ENCODE measurements at regions not wholly inside any gene's neighbourhood (a gene's known extent, or its start where the extent isn't known, plus 50 kb on each side); places are given as distances from the start of the nearest gene placed in this dataset.
"Not testable (repeated sequence)": the region's sequence is repeated elsewhere in the genome, so short reads cannot be mapped to it uniquely, and the experiment has no call there.

- Mint-ChIP-seq H3K27ac (no peak overlapping the region), H3K36me3 (ENCODE audit: low read depth) (no peaks in the 10 kb centered on the region), H3K27me3 (ENCODE audit: low read depth, poor library complexity) (no peaks in the 10 kb centered on the region), H3K4me1 (no peaks in the 10 kb centered on the region), H3K9me3 (no peaks in the 10 kb centered on the region), H3K4me3 (no peak overlapping the region)
- TF ChIP-seq, protein P1, sequence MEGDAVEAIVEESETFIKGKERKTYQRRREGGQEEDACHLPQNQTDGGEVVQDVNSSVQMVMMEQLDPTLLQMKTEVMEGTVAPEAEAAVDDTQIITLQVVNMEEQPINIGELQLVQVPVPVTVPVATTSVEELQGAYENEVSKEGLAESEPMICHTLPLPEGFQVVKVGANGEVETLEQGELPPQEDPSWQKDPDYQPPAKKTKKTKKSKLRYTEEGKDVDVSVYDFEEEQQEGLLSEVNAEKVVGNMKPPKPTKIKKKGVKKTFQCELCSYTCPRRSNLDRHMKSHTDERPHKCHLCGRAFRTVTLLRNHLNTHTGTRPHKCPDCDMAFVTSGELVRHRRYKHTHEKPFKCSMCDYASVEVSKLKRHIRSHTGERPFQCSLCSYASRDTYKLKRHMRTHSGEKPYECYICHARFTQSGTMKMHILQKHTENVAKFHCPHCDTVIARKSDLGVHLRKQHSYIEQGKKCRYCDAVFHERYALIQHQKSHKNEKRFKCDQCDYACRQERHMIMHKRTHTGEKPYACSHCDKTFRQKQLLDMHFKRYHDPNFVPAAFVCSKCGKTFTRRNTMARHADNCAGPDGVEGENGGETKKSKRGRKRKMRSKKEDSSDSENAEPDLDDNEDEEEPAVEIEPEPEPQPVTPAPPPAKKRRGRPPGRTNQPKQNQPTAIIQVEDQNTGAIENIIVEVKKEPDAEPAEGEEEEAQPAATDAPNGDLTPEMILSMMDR (IDR thresholded peaks at IDR 0.05): no peak
- DNase-seq: no peak
Measured at GRCh38 chr14:28305938-28306337, 460.6 kb upstream of the FOXG1 start.

DNA sequence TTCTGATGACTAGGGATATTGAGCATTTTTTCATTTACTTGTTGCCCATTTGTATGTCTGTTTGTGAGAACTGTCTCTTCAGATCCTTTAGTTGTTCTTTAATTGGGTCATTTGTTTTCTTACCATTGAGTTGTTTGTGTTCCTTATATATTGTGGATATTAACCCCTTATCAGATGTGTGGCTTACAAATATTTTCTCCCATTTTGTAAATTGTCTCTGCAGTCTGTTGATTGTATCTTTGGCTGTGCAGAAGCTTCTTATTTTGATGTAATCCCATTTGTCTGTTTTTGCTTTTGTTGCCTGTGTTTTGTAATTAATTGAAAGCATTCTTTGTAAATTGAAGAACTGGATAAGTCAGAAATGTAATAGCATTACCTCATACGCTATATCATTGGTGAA is 459.1 kb upstream of the FOXG1 start:
- Mint-ChIP-seq H3K9me3 (no peaks in the 10 kb centered on the region), H3K4me1 (no peaks in the 10 kb centered on the region), H3K27me3 (ENCODE audit: low read depth, poor library complexity) (no peaks in the 10 kb centered on the region), H3K27ac (no peak overlapping the region), H3K36me3 (ENCODE audit: low read depth) (no peaks in the 10 kb centered on the region), H3K4me3 (no peak overlapping the region)
- TF ChIP-seq, protein P1 (IDR thresholded peaks at IDR 0.05): no peak
- DNase-seq: no peak

DNA sequence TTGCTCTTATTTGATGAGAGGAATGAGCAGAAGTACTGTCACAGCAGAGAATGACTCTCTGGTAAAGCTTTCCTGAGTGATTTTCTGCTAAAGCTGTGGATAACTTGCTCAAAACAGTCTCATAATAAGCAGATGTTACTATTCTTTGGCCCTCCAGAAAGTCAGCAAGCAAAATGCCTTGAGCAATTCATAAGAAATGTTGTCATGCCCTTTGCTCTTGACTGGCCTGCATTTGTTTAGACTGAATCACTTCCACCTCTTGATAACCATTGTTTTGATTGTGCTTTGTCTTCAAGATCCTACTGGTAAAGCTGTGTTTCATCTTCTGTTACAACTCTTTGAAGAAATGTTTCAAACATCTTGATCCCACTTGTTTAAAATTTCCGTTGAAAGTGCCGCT is 457.9 kb upstream of the FOXG1 start:
- Mint-ChIP-seq H3K4me1 (no peaks in the 10 kb centered on the region), H3K9me3 (no peaks in the 10 kb centered on the region), H3K27ac (no peak overlapping the region), H3K36me3 (ENCODE audit: low read depth) (no peaks in the 10 kb centered on the region), H3K4me3 (no peak overlapping the region), H3K27me3 (ENCODE audit: low read depth, poor library complexity) (no peaks in the 10 kb centered on the region)
- DNase-seq: no peak
- TF ChIP-seq, protein P1 (IDR thresholded peaks at IDR 0.05): no peak

DNA sequence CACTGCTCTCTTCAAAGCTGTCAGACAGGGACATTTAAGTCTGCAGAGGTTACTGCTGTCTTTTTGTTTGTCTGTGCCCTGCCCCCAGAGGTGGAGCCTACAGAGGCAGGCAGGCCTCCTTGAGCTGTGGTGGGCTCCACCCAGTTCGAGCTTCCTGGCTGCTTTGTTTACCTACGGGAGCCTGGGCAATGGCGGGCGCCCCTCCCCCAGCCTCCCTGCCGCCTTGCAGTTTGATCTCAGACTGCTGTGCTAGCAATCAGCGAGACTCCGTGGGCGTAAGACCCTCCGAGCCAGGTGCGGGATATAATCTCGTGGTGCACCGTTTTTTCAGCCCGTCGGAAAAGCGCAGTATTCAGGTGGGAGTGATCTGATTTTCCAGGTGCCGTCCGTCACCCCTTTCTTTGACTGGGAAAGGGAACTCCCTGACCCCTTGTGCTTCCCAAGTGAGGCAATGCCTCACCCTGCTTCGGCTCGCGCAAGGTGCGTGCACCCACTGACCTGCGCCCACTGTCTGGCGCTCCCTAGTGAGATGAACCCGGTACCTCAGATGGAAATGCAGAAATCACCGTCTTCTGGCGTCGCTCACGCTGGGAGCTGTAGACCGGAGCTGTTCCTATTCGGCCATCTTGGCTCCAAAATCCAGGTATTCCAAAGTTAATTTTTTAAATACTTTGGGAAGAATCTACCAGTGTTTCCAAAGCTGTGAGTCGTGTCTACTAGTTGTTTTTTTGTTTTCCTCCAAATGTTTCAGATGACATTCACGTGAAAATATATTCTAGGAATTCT is 448.5 kb upstream of the FOXG1 start:
- H3K4me3 Mint-ChIP-seq; H3K27me3 Mint-ChIP-seq (ENCODE audit: low read depth, poor library complexity): not testable (repeated sequence)

DNA sequence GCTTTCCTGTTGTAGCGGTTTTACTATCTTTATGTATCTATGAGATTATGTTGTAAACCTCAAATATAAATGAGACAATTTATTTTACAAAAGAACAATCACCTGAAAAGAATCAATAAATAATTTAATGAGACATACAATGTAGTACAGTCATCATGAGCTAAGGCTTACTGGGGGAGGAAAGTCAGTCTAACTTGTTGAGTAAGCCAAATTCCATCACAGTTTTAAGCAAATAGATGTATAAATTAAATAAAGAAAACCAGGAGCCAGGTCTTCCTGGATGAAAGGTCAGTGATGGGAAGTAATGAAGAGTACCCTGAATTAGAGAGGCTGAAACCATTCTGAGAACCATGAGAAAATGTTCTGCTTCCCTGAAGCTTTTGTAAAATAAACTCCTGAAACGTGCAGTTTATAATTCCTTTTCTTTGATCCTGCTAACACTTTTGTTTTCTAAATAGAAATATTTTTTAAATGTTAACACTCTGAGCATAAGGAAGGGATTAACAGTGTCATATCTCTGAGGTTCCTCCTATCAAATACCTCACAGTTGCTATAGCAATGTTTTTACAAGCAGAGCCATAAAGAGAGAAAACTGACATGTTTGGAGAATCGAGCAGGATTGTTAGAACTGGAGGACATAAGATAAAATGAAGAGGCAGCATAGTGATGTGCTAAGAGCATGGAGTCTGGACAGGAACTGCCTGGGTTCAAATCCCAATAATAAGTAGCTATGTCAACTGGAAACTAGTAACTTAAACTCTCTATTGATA is 444.9 kb upstream of the FOXG1 start:
- TF ChIP-seq, protein P1 (IDR thresholded peaks at IDR 0.05): no peak
- DNase-seq: no peak
- no peak overlapping the region for H3K27ac Mint-ChIP-seq
- H3K9me3 Mint-ChIP-seq: peaks cover 5% of the 10 kb centered on the region
- H3K36me3 Mint-ChIP-seq (ENCODE audit: low read depth): no peaks in the 10 kb centered on the region
- H3K27me3 Mint-ChIP-seq (ENCODE audit: low read depth, poor library complexity): peaks cover 3% of the 10 kb centered on the region
- no peaks in the 10 kb centered on the region for H3K4me1 Mint-ChIP-seq
- H3K4me3 Mint-ChIP-seq: no peak overlapping the region

More for the DNA sequence above, 448.5 kb upstream of the FOXG1 start:
- not testable (repeated sequence) for H3K4me1 Mint-ChIP-seq; DNase-seq; H3K27ac Mint-ChIP-seq; H3K36me3 Mint-ChIP-seq (ENCODE audit: low read depth)
- H3K9me3 Mint-ChIP-seq: peaks cover 14% of the 10 kb centered on the region

GRCh38 chr14:28323366-28323765 is 443.2 kb upstream of the FOXG1 start:
- H3K9me3 Mint-ChIP-seq: peaks cover 3% of the 10 kb centered on the region
- peaks cover 3% of the 10 kb centered on the region for H3K27me3 Mint-ChIP-seq (ENCODE audit: low read depth, poor library complexity)
- DNase-seq: no peak
- TF ChIP-seq, protein P1 (IDR thresholded peaks at IDR 0.05): no peak
- H3K36me3 Mint-ChIP-seq (ENCODE audit: low read depth): no peaks in the 10 kb centered on the region
- no peak overlapping the region for H3K27ac Mint-ChIP-seq
- no peaks in the 10 kb centered on the region for H3K4me1 Mint-ChIP-seq
- H3K4me3 Mint-ChIP-seq: no peak overlapping the region

All from nephron progenitor cell (in vitro differentiated cells).